GM10266 (cell line): ENCODE measurements at regions not wholly inside any gene's neighbourhood (a gene's known extent, or its start where the extent isn't known, plus 50 kb on each side); places are given as distances from the start of the nearest gene placed in this dataset.
A peak's percentile ranks its signal among the peaks of the same experiment; 100 is the strongest.
"Not testable (repeated sequence)": the region's sequence is repeated elsewhere in the genome, so short reads cannot be mapped to it uniquely, and the experiment has no call there.

Source experiments
- DNase-seq: peaks from one replicate; pipeline ENCODE4 v3.0.0; 2012; ENCODE audit errors: extremely low spot score
- CTCF ChIP-seq: IDR thresholded peaks from 2 replicates; pipeline ENCODE4 v1.5.1; 2012; ENCODE audit warnings: mild to moderate bottlenecking, low read depth; ENCODE audit not compliant: control insufficient read depth, insufficient read depth; ENCODE audit errors: missing control alignments

- peak; percentile 28 for DNase-seq
- peak; percentile 38 for TF ChIP-seq CTCF
These were observed 119.9 kb downstream of the FASLG start for GRCh38 chr1:172778456-172779455.

GRCh38 chr1:172779491-172779890, 120.6 kb downstream of the FASLG start:
- DNase-seq: no peak
- TF ChIP-seq CTCF: no peak

GRCh38 chr1:172781513-172782140, 122.7 kb downstream of the FASLG start:
- DNase-seq: no peak
- no peak for TF ChIP-seq CTCF

- no peak for DNase-seq
These were observed 130.9 kb downstream of the FASLG start for GRCh38 chr1:172789840-172790239.

GRCh38 chr1:172790245-172790644, 131.3 kb downstream of the FASLG start:
- no peak for TF ChIP-seq CTCF
- no peak for DNase-seq

More at GRCh38 chr1:172789840-172790239, 130.9 kb downstream of the FASLG start:
- no peak for TF ChIP-seq CTCF

- TF ChIP-seq CTCF: no peak
- no peak for DNase-seq
These were observed 134.9 kb downstream of the FASLG start for GRCh38 chr1:172793823-172794222.

- TF ChIP-seq CTCF: no peak
- no peak for DNase-seq
These were observed 136.8 kb downstream of the FASLG start for GRCh38 chr1:172795741-172796140.

- DNase-seq: not testable (repeated sequence)
These were observed 140.9 kb downstream of the FASLG start for GRCh38 chr1:172799804-172800203.
